ENCODE measurements at regions not wholly inside any gene's neighbourhood (a gene's known extent, or its start where the extent isn't known, plus 50 kb on each side); places are given as distances from the start of the nearest gene placed in this dataset.

- TF ChIP-seq CTCF (IDR thresholded peaks at IDR 0.05; ENCODE audit: poor library complexity): no peak
- TF ChIP-seq EZH2 (IDR thresholded peaks at IDR 0.05; ENCODE audit: borderline replicate concordance): no peak
- no peak for TF ChIP-seq EZH2phosphoT487 (IDR thresholded peaks at IDR 0.05; ENCODE audit: low read depth, severe bottlenecking, unreplicated experiment)
Measured at GRCh38 chr7:33738260-33738935, 166.9 kb upstream of the BMPER start.
